Gastroesophageal sphincter (tissue), 4 donors: ENCODE measurements at regions not wholly inside any gene's neighbourhood (a gene's known extent, or its start where the extent isn't known, plus 50 kb on each side); places are given as distances from the start of the nearest gene placed in this dataset.
A peak's percentile ranks its signal among the peaks of the same experiment; 100 is the strongest.

Experiments
- ATAC-seq: fragments of 150-250 bp; one replicate; pipeline ENCODE4 v1.9.1; 2016; ENCODE audit warnings: mild to moderate bottlenecking, moderate library complexity
- H3K27ac ChIP-seq, 4 donors: fragments of 200-600 bp; sonication (generic) in 3 of 4; 1 replicate in 3 of 4; 2 replicates in 1 of 4; pipeline ENCODE4 v1.5.1; 2016 to 2019
- H3K27me3 ChIP-seq: fragments of 200-600 bp; sonication (generic); one replicate; pipeline ENCODE4 v1.5.1; 2019
- H3K36me3 ChIP-seq, 2 donors: fragments of 200-600 bp; sonication (generic); one replicate each; pipeline ENCODE4 v1.5.1; 2019; ENCODE audit warnings: control low read depth in 1 of 2
- H3K4me1 ChIP-seq, 3 donors: fragments of 200-600 bp; sonication (generic); 1 replicate in 2 of 3; 2 replicates in 1 of 3; pipeline ENCODE4 v1.5.1; 2016 to 2019; ENCODE audit warnings: control low read depth in 2 of 3
- H3K4me3 ChIP-seq, 2 donors: fragments of 200-600 bp; sonication (generic); one replicate each; pipeline ENCODE4 v1.5.1; 2019; ENCODE audit warnings: mild to moderate bottlenecking in 1 of 2, moderate library complexity in 1 of 2
- H3K9me3 ChIP-seq, 3 donors: fragments of 200-600 bp; sonication (generic); one replicate each; pipeline ENCODE4 v1.5.1; 2017 to 2019; ENCODE audit warnings: control low read depth in 2 of 3
- EP300 ChIP-seq: sonication (generic); formaldehyde crosslinking; IDR thresholded peaks from one replicate; pipeline ENCODE4 v1.6.1; 2017; ENCODE audit warnings: antibody characterized with exemption, mild to moderate bottlenecking
- POLR2A ChIP-seq, 2 donors: fragments of 450-650 bp; IDR thresholded peaks; one replicate each; pipeline ENCODE4 v1.6.1; 2017; ENCODE audit warnings: antibody characterized with exemption in 2 of 2, mild to moderate bottlenecking in 2 of 2, moderate library complexity in 1 of 2
- POLR2AphosphoS5 ChIP-seq: sonication (generic); formaldehyde crosslinking; IDR thresholded peaks from one replicate; pipeline ENCODE4 v1.6.1; 2017; ENCODE audit warnings: antibody characterized with exemption
- WGBS, 2 donors: methylation state at CpG; one replicate each; pipeline ENCODE4 v1.1.5; 2018; ENCODE audit warnings: low coverage in 1 of 2; 5-methylcytosine and 5-hydroxymethylcytosine counted together
- TF ChIP-seq, protein P1 (sequence below), 4 experiments: fragments of 200-600 bp in 2 of 4; fragments of 450-650 bp in 2 of 4; sonication (generic) in 1 of 4; IDR thresholded peaks; one replicate each; pipeline ENCODE4 v1.5.1; 2017 to 2019; ENCODE audit warnings: antibody characterized with exemption in 4 of 4, mild to moderate bottlenecking in 2 of 4, moderate library complexity in 2 of 4

DNA sequence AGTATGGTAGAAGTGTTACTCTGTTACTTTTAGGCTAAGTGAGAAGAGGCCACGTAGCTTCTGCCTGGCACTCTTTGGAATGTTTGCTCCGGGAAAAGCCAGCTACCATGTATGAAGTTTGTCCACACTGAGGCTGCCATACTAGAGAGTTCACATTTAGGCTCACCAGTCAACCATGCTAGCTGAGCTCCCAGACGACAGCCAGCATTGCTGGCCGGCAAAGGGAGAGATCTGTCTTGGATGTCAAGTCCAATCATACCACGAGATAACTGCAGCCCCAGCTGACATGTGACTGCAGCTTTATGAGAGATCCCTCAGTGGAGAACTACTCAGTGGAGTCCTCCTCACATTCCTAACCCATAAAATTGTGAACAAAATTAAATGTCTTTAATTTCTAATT is 321.2 kb upstream of the F9 start:
- H3K4me3 ChIP-seq = no peak overlapping the region
- TF ChIP-seq, protein P1, sequence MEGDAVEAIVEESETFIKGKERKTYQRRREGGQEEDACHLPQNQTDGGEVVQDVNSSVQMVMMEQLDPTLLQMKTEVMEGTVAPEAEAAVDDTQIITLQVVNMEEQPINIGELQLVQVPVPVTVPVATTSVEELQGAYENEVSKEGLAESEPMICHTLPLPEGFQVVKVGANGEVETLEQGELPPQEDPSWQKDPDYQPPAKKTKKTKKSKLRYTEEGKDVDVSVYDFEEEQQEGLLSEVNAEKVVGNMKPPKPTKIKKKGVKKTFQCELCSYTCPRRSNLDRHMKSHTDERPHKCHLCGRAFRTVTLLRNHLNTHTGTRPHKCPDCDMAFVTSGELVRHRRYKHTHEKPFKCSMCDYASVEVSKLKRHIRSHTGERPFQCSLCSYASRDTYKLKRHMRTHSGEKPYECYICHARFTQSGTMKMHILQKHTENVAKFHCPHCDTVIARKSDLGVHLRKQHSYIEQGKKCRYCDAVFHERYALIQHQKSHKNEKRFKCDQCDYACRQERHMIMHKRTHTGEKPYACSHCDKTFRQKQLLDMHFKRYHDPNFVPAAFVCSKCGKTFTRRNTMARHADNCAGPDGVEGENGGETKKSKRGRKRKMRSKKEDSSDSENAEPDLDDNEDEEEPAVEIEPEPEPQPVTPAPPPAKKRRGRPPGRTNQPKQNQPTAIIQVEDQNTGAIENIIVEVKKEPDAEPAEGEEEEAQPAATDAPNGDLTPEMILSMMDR (IDR thresholded peaks at IDR 0.05) = no peak
- TF ChIP-seq POLR2A (IDR thresholded peaks at IDR 0.05) (no peak), EP300 (no peak), POLR2AphosphoS5 (no peak)
- H3K27me3 ChIP-seq = peaks cover 13% of the 10 kb centered on the region
- ATAC-seq = no peak
- 77% methylated on average over 3 of the region's 5 CpGs; no CpG with 5 or more reads in 1 of the 2 donors for WGBS, 2 donors
- H3K4me1 ChIP-seq = peaks cover 0 to 9% (median 0%) of the 10 kb centered on the region in 3 donors
- no peak overlapping the region for H3K27ac ChIP-seq
- H3K9me3 ChIP-seq = no peaks in the 10 kb centered on the region
- H3K36me3 ChIP-seq = no peaks in the 10 kb centered on the region

DNA sequence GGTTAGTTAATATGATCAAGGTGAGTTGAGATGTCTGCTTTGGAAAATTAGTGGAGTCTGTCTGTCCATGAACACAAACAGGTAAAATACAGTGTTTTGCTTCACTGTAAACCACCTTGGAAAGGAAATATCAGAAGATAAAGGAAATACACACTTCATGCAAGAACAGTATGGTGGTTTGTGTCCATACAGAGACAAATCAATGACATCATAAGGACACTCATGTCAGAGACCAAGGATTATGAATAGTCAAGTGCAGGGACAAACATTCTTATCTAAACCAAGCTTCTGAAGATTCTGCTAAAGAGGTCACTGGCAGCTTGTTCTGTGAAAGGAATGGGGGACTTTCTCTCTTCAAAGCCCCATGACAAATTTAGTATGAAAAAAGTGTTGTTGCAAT is 322.9 kb upstream of the F9 start:
- TF ChIP-seq, protein P1 (IDR thresholded peaks at IDR 0.05) = no peak
- TF ChIP-seq EP300 = no peak
- no peak for TF ChIP-seq POLR2AphosphoS5
- peaks cover 24% of the 10 kb centered on the region for H3K27me3 ChIP-seq
- no peaks in the 10 kb centered on the region for H3K9me3 ChIP-seq
- ATAC-seq = no peak
- H3K27ac ChIP-seq = no peak overlapping the region
- H3K36me3 ChIP-seq = no peaks in the 10 kb centered on the region
- H3K4me1 ChIP-seq = peaks cover 0 to 9% (median 0%) of the 10 kb centered on the region in 3 donors
- no peak overlapping the region for H3K4me3 ChIP-seq

DNA sequence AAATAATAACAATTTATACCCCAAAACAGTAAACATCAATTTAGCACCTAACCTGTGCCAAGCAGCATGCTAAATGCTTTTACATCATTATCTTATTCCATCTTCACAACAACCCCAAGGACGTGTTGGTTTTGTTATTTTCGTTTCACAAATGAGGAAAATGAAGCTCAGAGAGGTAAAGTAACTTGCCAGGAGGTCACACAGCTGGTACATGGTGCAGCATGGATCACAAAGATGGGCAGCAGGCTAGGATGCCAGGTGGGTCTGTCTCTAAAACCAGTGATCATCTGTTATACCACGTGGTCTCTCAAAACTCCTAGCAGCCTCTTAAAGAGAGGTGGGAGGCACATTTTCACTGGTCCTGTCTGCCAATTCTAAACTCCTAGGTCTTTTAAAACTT is 323.6 kb upstream of the F9 start:
- Histone ChIP-seq H3K9me3 (no peaks in the 10 kb centered on the region), H3K27ac (no peak overlapping the region), H3K36me3 (no peaks in the 10 kb centered on the region), H3K4me1 (peaks cover 0 to 9% (median 0%) of the 10 kb centered on the region in 3 donors), H3K4me3 (no peak overlapping the region), H3K27me3 (peaks cover 25% of the 10 kb centered on the region)
- TF ChIP-seq EP300 = no peak
- TF ChIP-seq POLR2AphosphoS5 = no peak
- TF ChIP-seq, protein P1 (IDR thresholded peaks at IDR 0.05) = no peak
- no peak for TF ChIP-seq POLR2A (IDR thresholded peaks at IDR 0.05)
- ATAC-seq = no peak
- 52 to 53% methylated on average over 3 of the region's 3 CpGs for WGBS, 2 donors

DNA sequence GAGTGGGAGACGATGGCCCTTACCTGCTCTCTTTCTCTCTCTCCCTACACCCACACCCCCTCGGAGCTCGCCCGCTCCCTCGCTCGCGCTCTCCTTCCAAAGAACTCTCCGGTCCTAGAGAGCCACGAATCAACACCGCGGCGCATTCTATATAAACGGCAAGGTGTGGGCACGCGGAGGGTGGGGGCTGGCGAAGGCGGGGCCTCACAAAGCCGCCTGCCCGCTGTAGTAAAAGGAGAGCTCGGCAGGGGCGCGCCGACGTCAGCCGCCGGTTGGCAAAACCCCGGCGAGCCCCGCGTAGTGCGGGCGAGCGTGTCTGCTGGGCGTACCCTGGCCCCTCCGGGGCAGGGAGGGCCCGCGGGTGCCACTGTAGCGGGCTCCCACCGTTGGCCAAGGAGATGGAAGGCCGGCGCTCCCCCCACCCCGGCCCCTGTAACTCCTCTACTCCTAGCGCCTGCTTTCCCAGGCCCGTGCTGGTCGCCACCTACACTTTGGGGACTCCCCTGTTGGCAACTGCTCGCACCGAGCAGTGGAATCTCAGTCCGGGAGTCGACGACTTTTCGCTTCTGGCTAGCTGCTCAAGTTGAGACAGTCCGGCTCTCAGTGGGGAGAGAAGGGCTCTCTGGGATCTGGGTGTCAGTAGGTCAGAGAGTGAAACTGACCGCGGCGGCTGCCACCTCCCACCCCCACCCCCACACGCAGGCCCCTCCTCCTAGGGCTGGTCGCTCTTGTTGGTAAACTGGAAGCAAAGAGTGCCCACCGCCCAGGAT is 325.5 kb upstream of the F9 start:
- Histone ChIP-seq H3K9me3 (no peaks in the 10 kb centered on the region), H3K4me1 (peaks cover 0 to 9% (median 0%) of the 10 kb centered on the region in 3 donors), H3K36me3 (no peaks in the 10 kb centered on the region), H3K27ac (peak overlapping the region in 3 of 4 donors; percentile 67 to 73 (median 72)), H3K27me3 (peaks cover 25% of the 10 kb centered on the region), H3K4me3 (peak overlapping the region; percentile 34 to 57)
- WGBS, 2 donors = no CpG with 5 or more reads among the region's 58 CpGs
- TF ChIP-seq POLR2A (IDR thresholded peaks at IDR 0.05) = peak; percentile 8 to 21
- no peak for TF ChIP-seq EP300
- ATAC-seq = peak; percentile 53

DNA sequence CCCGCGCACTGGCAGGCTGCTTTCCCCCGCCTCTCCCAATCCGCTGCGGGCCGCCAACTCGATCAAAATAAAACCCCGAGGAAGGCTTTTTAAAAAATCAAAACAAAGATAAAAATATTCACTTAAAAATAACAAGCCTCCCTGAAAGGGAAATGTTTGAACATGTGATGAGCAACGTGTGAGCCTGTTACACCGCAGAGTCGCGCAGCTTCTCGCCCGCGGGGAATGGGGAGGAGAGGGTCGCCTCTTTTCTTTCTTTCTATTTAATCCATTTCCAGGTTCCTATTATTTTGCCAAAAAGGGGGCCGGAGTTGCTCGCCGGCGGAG is 326.0 kb upstream of the F9 start:
- 0 to 21% methylated on average over 8 to 14 of the region's 20 CpGs for WGBS, 2 donors
- H3K4me3 ChIP-seq = peak overlapping the region; percentile 34 to 57
- H3K9me3 ChIP-seq = no peaks in the 10 kb centered on the region
- peaks cover 25% of the 10 kb centered on the region for H3K27me3 ChIP-seq
- ATAC-seq = no peak
- TF ChIP-seq EP300 (no peak), POLR2A (IDR thresholded peaks at IDR 0.05) (no peak), POLR2AphosphoS5 (no peak)
- TF ChIP-seq, protein P1 (IDR thresholded peaks at IDR 0.05) = no peak
- peaks cover 0 to 9% (median 0%) of the 10 kb centered on the region in 3 donors for H3K4me1 ChIP-seq
- no peaks in the 10 kb centered on the region for H3K36me3 ChIP-seq
- peak overlapping the region in 3 of 4 donors; percentile 67 to 73 (median 72) for H3K27ac ChIP-seq
